GM19023 (cell line): ENCODE measurements at regions not wholly inside any gene's neighbourhood (a gene's known extent, or its start where the extent isn't known, plus 50 kb on each side); places are given as distances from the start of the nearest gene placed in this dataset.

Source experiments
- ATAC-seq: cut with Tn5 transposase; IDR thresholded peaks from one replicate; pipeline ENCODE4 v1.9.1; 2021; ENCODE audit warnings: mild to moderate bottlenecking, moderate library complexity; ENCODE audit not compliant: unreplicated experiment

GRCh38 chr6:12576389-12576788 is 140.2 kb upstream of the PHACTR1 start:
- no peak for ATAC-seq

DNA sequence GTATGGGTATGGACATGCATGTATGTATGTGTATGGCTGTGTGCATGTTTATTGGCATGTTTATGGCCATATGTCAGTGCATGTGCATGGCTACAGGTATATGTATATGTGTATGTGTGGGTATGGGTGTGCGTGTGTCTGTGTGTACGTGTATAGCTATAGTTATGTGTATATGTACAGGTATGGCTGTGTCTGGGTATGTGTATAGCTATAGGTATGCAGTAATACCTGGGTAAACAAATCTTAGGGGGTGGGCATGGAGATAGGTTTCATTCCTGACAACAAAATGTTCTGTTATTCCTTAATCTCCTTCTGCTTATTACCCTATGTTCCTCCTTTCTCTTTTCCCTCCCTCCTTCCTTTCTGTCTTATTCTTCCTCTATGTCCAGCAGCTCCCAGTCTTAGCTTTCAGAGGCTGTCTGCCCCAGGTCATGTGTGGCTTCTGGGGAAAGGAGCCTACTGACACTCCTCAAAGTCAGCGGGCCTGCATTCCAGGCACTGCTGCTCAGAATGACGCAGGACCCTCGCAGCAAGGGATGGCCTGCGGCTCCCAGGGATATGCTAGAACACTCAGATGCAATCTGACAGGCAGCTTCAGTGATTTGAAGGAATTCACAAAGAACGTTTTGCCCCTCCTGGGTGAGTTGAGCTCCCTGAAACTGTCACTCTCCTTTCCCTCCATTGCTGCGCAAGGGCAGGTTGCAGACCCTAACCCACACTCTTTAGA is 139.3 kb upstream of the PHACTR1 start:
- no peak for ATAC-seq

DNA sequence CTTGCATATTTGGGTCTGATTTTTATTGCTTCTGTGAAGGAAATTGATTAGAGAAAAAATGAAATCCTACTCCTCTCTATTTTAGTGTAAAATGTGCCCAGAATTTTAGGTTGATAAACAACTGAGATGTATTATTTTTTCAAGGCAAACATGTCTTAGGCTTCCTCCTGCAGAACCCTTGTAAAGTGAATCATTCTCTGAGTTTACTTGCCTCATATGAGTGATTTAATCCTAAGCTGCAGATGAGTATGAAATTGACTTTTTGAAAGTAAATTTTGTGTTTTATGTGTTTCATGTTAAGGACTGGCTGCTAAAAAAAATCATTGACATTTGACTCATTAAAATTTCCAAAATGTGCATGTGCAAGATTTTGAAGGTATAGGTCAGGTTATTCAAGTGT is 138.5 kb upstream of the PHACTR1 start:
- ATAC-seq: no peak

- ATAC-seq: no peak
These were observed 137.8 kb upstream of the PHACTR1 start for GRCh38 chr6:12578751-12579150.

GRCh38 chr6:12580290-12580689 is 136.3 kb upstream of the PHACTR1 start:
- ATAC-seq: no peak

DNA sequence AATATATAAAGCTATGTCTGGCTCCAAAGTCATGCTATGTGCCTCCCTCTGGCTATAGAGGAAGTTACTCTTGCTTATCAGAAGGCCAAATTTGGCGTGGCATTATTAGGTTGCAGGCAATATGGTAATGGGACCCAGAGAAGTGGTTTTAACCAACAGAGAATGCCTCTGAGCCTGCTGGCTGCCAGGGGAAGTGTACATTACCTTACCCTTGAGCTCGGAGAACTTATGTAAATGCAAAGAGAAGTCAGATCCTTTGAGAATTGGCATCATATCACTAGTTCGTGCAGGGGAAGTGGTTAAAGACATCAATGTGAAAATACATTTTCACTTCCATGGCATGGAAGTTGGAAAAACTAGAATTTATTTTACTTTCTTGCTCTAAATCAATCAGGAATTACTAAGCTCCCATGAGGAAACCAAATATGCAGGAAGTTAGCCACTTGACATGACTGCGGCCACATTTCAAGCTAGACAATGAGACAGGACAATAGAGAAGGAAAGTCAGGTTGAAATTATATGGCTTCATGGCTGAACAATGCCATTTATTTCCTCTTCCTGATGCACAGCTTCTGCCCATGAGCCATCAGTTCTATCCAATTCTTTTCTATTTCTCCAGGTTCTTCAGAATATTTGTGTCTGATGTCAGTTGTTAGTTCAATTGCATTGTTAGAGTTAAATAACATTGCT is 134.0 kb upstream of the PHACTR1 start:
- ATAC-seq: no peak

GRCh38 chr6:12584631-12585405 is 131.7 kb upstream of the PHACTR1 start:
- no peak for ATAC-seq

DNA sequence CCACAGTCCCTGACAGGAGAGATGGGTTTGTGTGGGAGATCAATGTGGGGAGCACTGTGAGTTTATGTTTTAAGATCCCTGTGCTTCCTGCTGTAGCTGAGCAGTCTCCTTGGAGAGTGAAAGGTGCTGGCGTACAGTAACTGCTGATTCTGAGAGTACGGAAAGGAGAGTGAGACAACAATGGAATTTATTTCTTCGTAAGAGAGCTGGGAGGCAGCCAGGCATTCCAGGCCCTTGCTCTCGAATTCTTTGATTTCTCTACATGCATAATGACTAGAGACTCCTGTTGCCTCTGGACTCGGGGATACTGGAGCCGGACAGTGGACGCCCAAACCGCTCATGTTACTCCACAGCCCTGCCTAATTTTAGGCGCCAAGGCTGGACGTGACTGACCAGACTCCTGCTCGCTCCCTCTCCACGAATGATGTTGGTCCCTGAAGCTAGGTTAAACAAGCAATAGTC is 131.0 kb upstream of the PHACTR1 start:
- no peak for ATAC-seq

GRCh38 chr6:12586721-12587480 is 129.7 kb upstream of the PHACTR1 start:
- no peak for ATAC-seq

DNA sequence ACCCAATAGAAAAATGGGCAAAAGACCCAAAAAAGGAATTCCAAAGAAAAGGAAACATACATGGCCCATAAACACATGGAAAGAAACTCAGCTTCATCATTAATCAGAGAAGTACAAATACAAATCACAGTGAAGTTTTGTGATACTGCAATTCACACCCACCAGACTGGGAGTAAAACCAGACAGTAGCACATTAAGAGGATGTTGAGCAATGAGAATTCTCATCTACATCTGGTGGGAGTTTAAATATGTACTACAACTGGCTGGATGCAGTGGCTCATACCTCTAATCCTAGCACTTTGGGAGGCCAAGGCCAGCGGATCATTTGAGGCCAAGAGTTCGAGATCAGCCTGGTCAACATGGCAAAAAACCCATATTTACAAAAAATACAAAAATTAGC is 125.7 kb upstream of the PHACTR1 start:
- no peak for ATAC-seq

- no peak for ATAC-seq
These were observed 123.9 kb upstream of the PHACTR1 start for GRCh38 chr6:12592634-12593033.

DNA sequence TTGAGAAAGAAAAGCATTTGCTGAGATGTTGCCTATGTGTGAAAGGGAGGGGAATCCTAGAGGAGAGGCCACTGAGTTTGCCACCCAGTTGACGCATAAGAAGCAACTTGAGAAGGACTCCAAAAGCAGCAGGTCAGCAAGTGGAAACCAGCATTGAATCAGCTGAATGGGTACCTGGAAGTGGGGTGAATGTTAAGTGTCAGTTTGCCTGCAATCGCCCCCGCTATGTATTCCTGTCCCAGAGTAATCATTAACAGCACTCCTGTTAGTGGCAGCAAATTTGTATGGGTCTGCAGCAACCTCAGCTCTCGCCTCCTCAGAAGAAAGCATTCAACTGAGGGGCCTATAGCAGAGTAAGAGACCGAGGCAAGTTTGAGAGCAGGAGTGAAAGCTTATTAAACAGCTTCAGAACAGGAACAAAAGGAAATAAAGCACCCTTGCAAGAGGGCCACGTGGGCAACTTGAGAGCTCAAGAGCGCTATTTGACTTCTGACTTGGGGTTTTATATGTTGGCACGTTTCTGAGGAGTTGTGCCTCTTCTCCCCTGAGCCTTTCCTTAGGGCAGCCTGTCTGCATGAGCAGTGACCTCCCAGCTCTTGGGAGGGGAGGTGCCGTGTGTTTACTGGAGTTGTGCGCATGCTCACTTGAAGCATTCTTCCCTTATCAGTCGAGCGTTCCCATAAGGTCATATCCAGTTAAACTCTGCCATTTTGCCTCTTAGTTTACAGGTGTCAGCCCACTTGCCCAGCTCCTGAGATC is 122.6 kb upstream of the PHACTR1 start:
- ATAC-seq: no peak

GRCh38 chr6:12594530-12594893 is 122.1 kb upstream of the PHACTR1 start:
- no peak for ATAC-seq

GRCh38 chr6:12595161-12595811 is 121.3 kb upstream of the PHACTR1 start:
- ATAC-seq: peak; percentile 74

GRCh38 chr6:12596731-12597130 is 119.8 kb upstream of the PHACTR1 start:
- ATAC-seq: no peak

- no peak for ATAC-seq
These were observed 117.6 kb upstream of the PHACTR1 start for GRCh38 chr6:12598919-12599318.

DNA sequence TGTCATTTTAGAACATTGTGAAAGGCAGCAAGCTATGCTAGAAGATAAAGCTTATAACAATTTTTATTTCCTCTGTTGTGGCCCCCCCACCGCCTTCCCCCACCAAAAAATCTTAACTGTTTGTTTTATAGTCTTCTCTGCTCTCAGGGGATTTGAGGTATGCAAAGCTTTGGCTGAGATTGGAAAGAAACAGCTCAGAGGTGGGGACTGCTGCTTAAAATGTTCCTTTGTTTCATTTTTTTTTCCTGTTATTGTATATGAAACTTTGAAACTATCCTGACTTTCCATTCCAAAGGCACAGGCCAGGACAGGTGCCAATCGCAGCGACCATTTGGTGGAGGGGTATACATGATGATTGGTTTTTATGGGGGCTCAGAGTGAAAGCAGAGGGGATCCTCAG is 114.7 kb upstream of the PHACTR1 start:
- no peak for ATAC-seq

DNA sequence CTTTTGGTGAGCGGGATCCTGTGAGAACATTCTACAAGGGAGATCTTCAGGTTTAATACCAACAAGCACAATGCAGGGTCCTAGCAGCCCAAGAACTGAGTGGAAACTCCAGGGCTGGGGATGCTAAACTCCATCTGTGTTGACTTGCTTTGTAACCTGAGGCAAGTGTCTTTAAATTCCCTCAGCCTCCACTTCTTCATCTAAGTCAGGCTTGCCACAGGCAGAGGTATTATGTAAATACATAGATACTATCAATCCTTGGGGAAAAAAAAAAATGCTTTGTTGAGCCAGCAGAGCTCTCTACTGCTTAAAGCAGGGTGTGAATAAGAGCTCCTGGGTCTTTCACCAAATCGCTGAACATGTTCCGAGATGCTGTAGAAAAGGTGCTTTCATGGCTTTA is 114.2 kb upstream of the PHACTR1 start:
- ATAC-seq: no peak

GRCh38 chr6:12602951-12603672 is 113.5 kb upstream of the PHACTR1 start:
- ATAC-seq: no peak
